Aorta (tissue), 5 donors: ENCODE measurements at regions not wholly inside any gene's neighbourhood (a gene's known extent, or its start where the extent isn't known, plus 50 kb on each side); places are given as distances from the start of the nearest gene placed in this dataset.
"Not testable (repeated sequence)": the region's sequence is repeated elsewhere in the genome, so short reads cannot be mapped to it uniquely, and the experiment has no call there.

ENCODE experiments used
- ATAC-seq: fragments of 200-7000 bp; cut with Tn5 transposase; one replicate; pipeline ENCODE4 v1.9.1; 2022; ENCODE audit warnings: moderate library complexity; ENCODE audit not compliant: low FRiP score
- DNase-seq, 2 donors: peaks; one replicate each; pipeline ENCODE4 v3.0.0-alpha.2; 2020
- H3K27ac ChIP-seq, 2 donors: one replicate each; pipeline ENCODE4 v1.5.1; 2013; ENCODE audit warnings: low read length in 2 of 2, mild to moderate bottlenecking in 2 of 2, moderate library complexity in 2 of 2, control low read depth in 1 of 2, inconsistent platforms in 1 of 2, low read depth in 1 of 2
- H3K27me3 ChIP-seq, 2 donors: one replicate each; pipeline ENCODE4 v1.6.1; 2013; ENCODE audit warnings: control low read depth in 1 of 2, low read length in 1 of 2, mild to moderate bottlenecking in 1 of 2, moderate library complexity in 1 of 2; ENCODE audit not compliant: insufficient read depth in 2 of 2, control insufficient read depth in 1 of 2
- H3K36me3 ChIP-seq, 2 donors: one replicate each; pipeline ENCODE4 v1.6.1; 2013; ENCODE audit warnings: control low read depth in 1 of 2, low read length in 1 of 2, mild to moderate bottlenecking in 1 of 2; ENCODE audit not compliant: insufficient read depth in 2 of 2, control insufficient read depth in 1 of 2
- H3K4me1 ChIP-seq, 2 donors: one replicate each; pipeline ENCODE4 v1.6.1; 2013; ENCODE audit warnings: low read length in 2 of 2, control low read depth in 1 of 2, mild to moderate bottlenecking in 1 of 2, moderate library complexity in 1 of 2; ENCODE audit not compliant: insufficient read depth in 2 of 2, control insufficient read depth in 1 of 2
- H3K4me3 ChIP-seq, 2 donors: one replicate each; pipeline ENCODE4 v1.5.1; 2013; ENCODE audit warnings: low read length in 2 of 2, control low read depth in 1 of 2, mild to moderate bottlenecking in 1 of 2
- H3K9me3 ChIP-seq: one replicate; pipeline ENCODE4 v1.6.1; 2013; ENCODE audit warnings: mild to moderate bottlenecking, low read length; ENCODE audit not compliant: control insufficient read depth
- WGBS, 2 donors: extraction: QIAGEN DNeasy Blood & Tissue Kit; methylation state at CpG; one replicate each; pipeline ENCODE4 v1.1.7; 2013; 5-methylcytosine and 5-hydroxymethylcytosine counted together
- intact Hi-C, 2 donors: fragments of 100-400 bp; cut with DNase I; formaldehyde crosslinking; loops; one replicate each; pipeline versions ENCODE4 v1.14.2 to v1.15.0; 2022
- donor health status: healthy with polysubstance abuse.
- donor health status: Bipolar disorder and iron deficiency.
- donor health status: DM: no; HTN: no; CAD: no.
- donor health status: DM: no; HTN: no; CAD: no.
- donor health status: DM: yes; HTN: yes; CAD: no.

- H3K9me3 ChIP-seq, H3K27me3 ChIP-seq, DNase-seq, ATAC-seq, H3K36me3 ChIP-seq, H3K4me3 ChIP-seq, H3K27ac ChIP-seq, H3K4me1 ChIP-seq, intact Hi-C loops: not testable (repeated sequence)
- WGBS, 2 donors, result 43 to 46% methylated on average over 6 of the region's 6 CpGs
These were observed 106.6 kb downstream of the TRIM69 start for GRCh38 chr15:44842883-44843282.

- intact Hi-C loops, ATAC-seq, H3K9me3 ChIP-seq, H3K4me3 ChIP-seq, H3K36me3 ChIP-seq, H3K27ac ChIP-seq, DNase-seq, H3K27me3 ChIP-seq, H3K4me1 ChIP-seq: not testable (repeated sequence)
- 89 to 93% methylated on average over 2 of the region's 2 CpGs for WGBS, 2 donors
These were observed 108.6 kb downstream of the TRIM69 start for GRCh38 chr15:44844936-44845335.

- H3K27ac ChIP-seq, result not testable (repeated sequence)
- 67 to 76% methylated on average over 1 of the region's 1 CpG for WGBS, 2 donors
These were observed 109.8 kb downstream of the TRIM69 start for GRCh38 chr15:44846156-44846555.

GRCh38 chr15:44847555-44847954 is 108.9 kb upstream of the TERB2 start:
- intact Hi-C loops, H3K4me1 ChIP-seq, H3K27me3 ChIP-seq, H3K4me3 ChIP-seq, H3K27ac ChIP-seq, H3K9me3 ChIP-seq, ATAC-seq, DNase-seq, H3K36me3 ChIP-seq: not testable (repeated sequence)
- 83 to 95% methylated on average over 2 of the region's 2 CpGs for WGBS, 2 donors

More at GRCh38 chr15:44846156-44846555, 109.8 kb downstream of the TRIM69 start:
- H3K9me3 ChIP-seq, H3K36me3 ChIP-seq, ATAC-seq, H3K4me1 ChIP-seq, DNase-seq, H3K4me3 ChIP-seq, intact Hi-C loops, H3K27me3 ChIP-seq: not testable (repeated sequence)

GRCh38 chr15:44848859-44849258 is 107.6 kb upstream of the TERB2 start:
- H3K27me3 ChIP-seq, intact Hi-C loops, H3K36me3 ChIP-seq, DNase-seq, ATAC-seq, H3K27ac ChIP-seq, H3K4me1 ChIP-seq, H3K4me3 ChIP-seq, H3K9me3 ChIP-seq: not testable (repeated sequence)
- 64 to 67% methylated on average over 5 of the region's 5 CpGs for WGBS, 2 donors

- H3K27ac ChIP-seq, intact Hi-C loops: not testable (repeated sequence)
These were observed 106.6 kb upstream of the TERB2 start for GRCh38 chr15:44849701-44850403.

GRCh38 chr15:44853304-44853950 is 103.1 kb upstream of the TERB2 start:
- H3K9me3 ChIP-seq, H3K27ac ChIP-seq, H3K4me3 ChIP-seq, intact Hi-C loops, H3K4me1 ChIP-seq, H3K36me3 ChIP-seq, H3K27me3 ChIP-seq: not testable (repeated sequence)
- ATAC-seq, result peak; percentile 85
- DNase-seq, result peak; percentile 65 to 77
- WGBS, 2 donors, result 12 to 14% methylated on average over 4 of the region's 4 CpGs

More at GRCh38 chr15:44849701-44850403, 106.6 kb upstream of the TERB2 start:
- H3K4me3 ChIP-seq, H3K4me1 ChIP-seq, ATAC-seq, H3K36me3 ChIP-seq, H3K9me3 ChIP-seq, H3K27me3 ChIP-seq, DNase-seq: not testable (repeated sequence)
- WGBS, 2 donors, result 47 to 50% methylated on average over 6 of the region's 6 CpGs

GRCh38 chr15:44854696-44855095 is 101.8 kb upstream of the TERB2 start:
- WGBS, 2 donors, result 70 to 72% methylated on average over 4 of the region's 4 CpGs
- intact Hi-C loops, H3K4me3 ChIP-seq, H3K27me3 ChIP-seq, DNase-seq, H3K4me1 ChIP-seq, H3K27ac ChIP-seq, H3K9me3 ChIP-seq, ATAC-seq, H3K36me3 ChIP-seq: not testable (repeated sequence)

GRCh38 chr15:44856284-44856683 is 100.2 kb upstream of the TERB2 start:
- WGBS, 2 donors, result 54 to 68% methylated on average over 2 to 3 of the region's 3 CpGs
- H3K4me3 ChIP-seq, H3K36me3 ChIP-seq, H3K27ac ChIP-seq, intact Hi-C loops, H3K9me3 ChIP-seq, ATAC-seq, DNase-seq, H3K4me1 ChIP-seq, H3K27me3 ChIP-seq: not testable (repeated sequence)
